ENCODE measurements at regions not wholly inside any gene's neighbourhood (a gene's known extent, or its start where the extent isn't known, plus 50 kb on each side); places are given as distances from the start of the nearest gene placed in this dataset.
"Not testable (repeated sequence)": the region's sequence is repeated elsewhere in the genome, so short reads cannot be mapped to it uniquely, and the experiment has no call there.

- DNase-seq (ENCODE audit: extremely low read depth in 1 of 11, low read depth in 9 of 11, low spot score in 4 of 11): no peak
Measured at GRCh38 chrX:117843749-117844148, 272.9 kb downstream of the KLHL13 start.

DNA sequence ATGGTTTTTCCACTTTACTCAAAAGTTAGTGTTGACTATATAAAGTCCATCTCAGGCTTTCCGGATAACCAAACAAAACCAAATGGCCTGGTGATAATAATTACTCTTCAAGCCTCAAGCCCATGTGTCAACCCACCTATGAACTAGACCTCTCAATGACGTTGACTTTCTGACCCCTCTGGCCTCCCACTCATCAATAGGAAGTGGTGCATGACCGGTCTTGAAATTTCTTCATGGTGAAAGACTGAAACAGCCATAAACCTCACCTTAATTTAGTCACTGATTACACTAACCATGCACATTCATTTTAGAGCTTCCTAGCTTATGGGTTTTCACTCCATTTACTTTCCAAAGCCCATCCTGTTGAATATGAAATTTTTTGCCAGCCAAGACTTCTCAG lies 276.0 kb downstream of the KLHL13 start:
- DNase-seq (ENCODE audit: extremely low read depth in 1 of 11, low read depth in 9 of 11, low spot score in 4 of 11): peak in 4 of 11 donors; percentile 10 to 37 (median 28)

- no peak for DNase-seq (ENCODE audit: extremely low read depth in 1 of 11, low read depth in 9 of 11, low spot score in 4 of 11)
Measured at GRCh38 chrX:117839544-117839943, 277.1 kb downstream of the KLHL13 start.

- no peak for DNase-seq (ENCODE audit: extremely low read depth in 1 of 11, low read depth in 9 of 11, low spot score in 4 of 11)
Measured at GRCh38 chrX:117838581-117839331, 277.9 kb downstream of the KLHL13 start.

- DNase-seq (ENCODE audit: extremely low read depth in 1 of 11, low read depth in 9 of 11, low spot score in 4 of 11): no peak
Measured at GRCh38 chrX:117835034-117835433, 281.6 kb downstream of the KLHL13 start.

GRCh38 chrX:117834076-117834475 lies 282.5 kb downstream of the KLHL13 start:
- DNase-seq (ENCODE audit: extremely low read depth in 1 of 11, low read depth in 9 of 11, low spot score in 4 of 11): no peak

GRCh38 chrX:117821472-117821871 lies 295.1 kb downstream of the KLHL13 start:
- DNase-seq (ENCODE audit: extremely low read depth in 1 of 11, low read depth in 9 of 11, low spot score in 4 of 11): not testable (repeated sequence)

- no peak for DNase-seq (ENCODE audit: extremely low read depth in 1 of 11, low read depth in 9 of 11, low spot score in 4 of 11)
Measured at GRCh38 chrX:117808426-117808825, 308.2 kb downstream of the KLHL13 start.

DNA sequence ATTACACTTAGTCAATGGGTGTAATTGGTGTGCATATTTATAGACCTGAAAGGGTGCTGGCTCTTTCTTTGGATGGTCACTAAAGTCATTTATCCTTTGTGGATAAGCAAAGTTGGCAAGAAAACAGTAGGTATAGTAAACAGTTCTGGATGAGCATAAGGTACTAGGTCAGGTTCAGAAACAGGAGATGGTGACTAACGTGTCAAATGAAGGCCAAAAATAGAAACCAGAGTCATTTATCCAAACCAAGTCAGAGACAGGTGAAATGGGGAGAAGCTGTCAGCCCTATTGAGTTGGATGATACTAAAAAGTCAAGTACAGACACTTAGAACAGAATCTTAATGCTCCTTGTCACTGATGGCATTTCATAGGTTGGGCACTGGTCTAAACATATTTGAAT lies 313.1 kb downstream of the KLHL13 start:
- no peak for DNase-seq (ENCODE audit: extremely low read depth in 1 of 11, low read depth in 9 of 11, low spot score in 4 of 11)

DNA sequence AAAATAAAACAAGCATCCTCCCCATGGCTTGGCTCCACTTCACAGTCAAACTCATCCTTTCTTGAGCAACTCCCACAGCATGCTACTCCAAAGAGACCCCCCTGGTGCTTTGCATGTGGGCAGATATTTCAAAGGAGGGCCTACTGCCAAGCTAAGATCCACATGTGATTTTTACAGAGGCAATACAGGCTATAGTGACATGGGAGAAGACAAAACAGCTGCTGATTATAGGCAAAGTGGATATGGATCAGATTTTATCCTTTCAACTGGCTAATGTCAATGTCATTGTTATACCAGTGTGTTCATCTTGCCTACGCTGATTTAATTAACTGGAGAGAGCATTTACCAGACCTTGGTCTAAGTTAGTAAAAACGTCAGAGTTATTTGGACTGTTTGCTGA lies 328.3 kb downstream of the KLHL13 start:
- no peak for DNase-seq (ENCODE audit: extremely low read depth in 1 of 11, low read depth in 9 of 11, low spot score in 4 of 11)

DNA sequence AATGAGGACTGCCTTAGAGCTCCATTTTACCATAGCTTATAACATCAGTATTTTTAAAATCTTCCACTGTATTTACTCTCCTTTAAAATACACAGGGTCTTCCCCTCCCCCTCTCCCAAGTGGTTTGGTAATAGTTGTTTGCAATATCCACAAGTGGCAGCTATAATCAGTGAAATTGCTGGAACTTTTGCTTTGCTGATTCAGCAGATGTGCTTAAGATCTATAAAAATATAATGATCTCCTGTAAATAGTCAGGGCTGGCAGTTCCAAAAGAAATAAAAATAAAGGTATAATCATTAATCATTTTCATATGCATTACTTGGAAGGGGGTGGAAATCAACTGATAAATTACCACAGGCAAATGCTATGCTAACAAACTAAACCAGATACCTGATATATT lies 345.2 kb downstream of the KLHL13 start:
- no peak for DNase-seq (ENCODE audit: extremely low read depth in 1 of 11, low read depth in 9 of 11, low spot score in 4 of 11)

DNA sequence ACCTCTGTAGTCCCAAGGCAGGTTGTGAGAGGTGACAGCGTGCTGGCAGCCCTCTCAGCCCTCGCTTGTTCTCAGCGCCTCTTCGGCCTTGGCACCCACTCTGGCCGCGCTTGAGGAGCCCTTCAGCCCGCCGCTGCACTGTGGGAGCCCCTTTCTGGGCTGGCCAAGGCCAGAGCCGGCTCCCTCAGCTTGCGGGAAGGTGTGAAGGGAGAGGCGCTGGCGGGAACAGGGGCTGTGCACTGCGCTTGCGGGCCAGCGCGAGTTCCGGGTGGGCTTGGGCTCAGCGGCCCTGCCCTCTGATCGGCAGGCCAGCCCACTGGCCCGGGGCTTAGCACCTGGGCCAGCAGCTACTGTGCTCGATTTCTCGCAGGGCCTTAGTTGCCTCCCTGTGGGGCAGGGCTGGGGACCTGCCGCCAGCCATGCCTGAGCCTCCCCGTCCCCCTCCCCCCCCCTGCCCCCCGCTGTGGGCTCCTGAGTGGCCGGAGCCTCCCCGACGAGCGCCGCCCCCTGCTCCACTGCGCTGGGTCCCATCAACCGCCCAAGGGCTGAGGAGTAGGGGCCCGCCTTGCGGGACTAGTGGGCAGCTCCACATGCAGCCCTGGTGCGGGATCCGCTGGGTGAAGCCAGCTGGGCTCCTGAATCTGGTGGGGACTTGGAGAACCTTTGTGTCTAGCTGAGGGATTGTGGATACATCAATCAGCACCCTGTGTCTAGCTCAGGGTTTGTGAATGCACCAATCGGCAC lies 347.6 kb downstream of the KLHL13 start:
- DNase-seq (ENCODE audit: extremely low read depth in 1 of 11, low read depth in 9 of 11, low spot score in 4 of 11): no peak

DNA sequence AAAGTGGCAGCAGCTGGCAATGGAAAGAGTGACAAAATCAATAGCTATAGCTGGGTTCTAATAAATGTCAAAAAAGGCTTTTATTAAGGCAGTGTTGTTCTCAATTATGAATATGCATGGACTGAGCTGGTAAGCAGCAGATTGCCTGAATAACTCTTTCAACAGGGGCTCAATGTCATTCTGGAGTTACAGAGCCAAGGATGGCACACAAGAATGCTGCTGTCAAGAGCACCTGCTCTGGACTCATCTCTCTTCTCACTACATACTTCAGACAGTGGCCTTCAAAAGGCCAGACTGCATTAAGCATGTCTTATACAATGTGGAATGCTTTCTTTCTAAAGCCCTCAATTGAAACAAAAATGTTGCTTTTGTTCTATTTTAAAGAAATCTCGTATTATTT lies 351.4 kb downstream of the KLHL13 start:
- DNase-seq (ENCODE audit: extremely low read depth in 1 of 11, low read depth in 9 of 11, low spot score in 4 of 11): no peak

- no peak for DNase-seq (ENCODE audit: extremely low read depth in 1 of 11, low read depth in 9 of 11, low spot score in 4 of 11)
Measured at GRCh38 chrX:117752745-117753144, 363.9 kb downstream of the KLHL13 start.

GRCh38 chrX:117751155-117751554 lies 365.5 kb downstream of the KLHL13 start:
- DNase-seq (ENCODE audit: extremely low read depth in 1 of 11, low read depth in 9 of 11, low spot score in 4 of 11): no peak

GRCh38 chrX:117744958-117745357 lies 371.7 kb downstream of the KLHL13 start:
- no peak for DNase-seq (ENCODE audit: extremely low read depth in 1 of 11, low read depth in 9 of 11, low spot score in 4 of 11)

- peak in 1 of 11 donors; percentile 0 for DNase-seq (ENCODE audit: extremely low read depth in 1 of 11, low read depth in 9 of 11, low spot score in 4 of 11)
Measured at GRCh38 chrX:117743469-117744251, 372.9 kb downstream of the KLHL13 start.

DNA sequence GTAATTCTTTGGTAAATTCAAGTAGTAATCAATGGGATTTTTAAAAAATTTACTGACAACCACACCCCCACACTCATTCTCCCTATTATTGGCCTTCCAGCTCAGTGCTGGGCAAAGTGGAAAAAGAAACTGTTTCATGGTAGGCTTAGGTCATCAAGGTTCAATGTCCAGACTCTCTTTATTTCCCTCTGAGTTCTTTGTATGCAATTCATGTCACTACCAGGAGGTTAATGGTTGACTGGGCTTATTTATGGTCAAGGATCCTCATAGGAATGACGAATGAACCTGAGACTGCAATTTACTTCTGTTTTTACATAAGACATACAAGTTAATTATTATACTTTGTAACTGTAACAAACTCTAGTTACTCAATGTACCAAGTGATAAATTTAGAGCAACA lies 403.2 kb downstream of the KLHL13 start:
- DNase-seq (ENCODE audit: extremely low read depth in 1 of 11, low read depth in 9 of 11, low spot score in 4 of 11): peak in 10 of 11 donors; percentile 1 to 49 (median 4)

DNA sequence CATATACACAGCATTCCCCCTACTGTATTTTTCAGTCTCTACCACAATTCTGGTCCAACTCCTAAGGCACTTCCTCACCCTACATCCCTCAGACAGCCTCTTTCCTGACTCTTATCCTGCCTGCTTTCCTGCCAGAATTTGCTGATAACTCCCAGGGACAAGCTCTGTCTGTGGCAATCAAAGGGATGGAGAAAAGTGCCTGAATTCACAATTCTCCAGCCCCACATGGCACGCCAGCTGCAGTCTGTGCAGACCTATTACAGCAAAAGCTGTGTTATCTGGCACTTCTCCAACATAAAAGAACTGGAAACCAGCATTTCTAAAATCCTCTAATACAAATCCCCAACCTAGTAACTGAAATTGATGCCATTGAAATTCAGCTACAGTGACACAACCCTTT lies 404.8 kb downstream of the KLHL13 start:
- DNase-seq (ENCODE audit: extremely low read depth in 1 of 11, low read depth in 9 of 11, low spot score in 4 of 11): no peak

Measured in renal cortex interstitium (tissue), 11 donors.